ENCODE measurements at regions not wholly inside any gene's neighbourhood (a gene's known extent, or its start where the extent isn't known, plus 50 kb on each side); places are given as distances from the start of the nearest gene placed in this dataset.

DNA sequence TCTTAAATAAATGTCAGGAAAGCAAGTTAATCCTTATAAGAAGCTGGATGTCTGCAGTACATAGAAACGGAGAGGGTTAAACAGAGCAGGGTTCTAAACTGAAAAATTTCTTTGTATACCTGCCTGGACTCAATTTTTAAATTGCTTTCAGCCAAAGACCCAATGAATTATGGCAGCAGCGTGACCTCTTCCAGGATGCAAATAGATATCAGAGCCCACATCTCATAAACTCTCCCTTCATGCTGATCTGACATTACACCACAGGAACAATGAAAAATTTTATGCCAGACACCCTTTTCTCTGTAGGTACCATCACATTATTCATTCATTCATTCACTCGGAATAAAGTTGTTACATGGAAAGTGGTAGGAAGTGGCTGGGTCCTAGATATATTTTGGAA lies 236.4 kb downstream of the NUF2 start:
- TF ChIP-seq, protein P1, sequence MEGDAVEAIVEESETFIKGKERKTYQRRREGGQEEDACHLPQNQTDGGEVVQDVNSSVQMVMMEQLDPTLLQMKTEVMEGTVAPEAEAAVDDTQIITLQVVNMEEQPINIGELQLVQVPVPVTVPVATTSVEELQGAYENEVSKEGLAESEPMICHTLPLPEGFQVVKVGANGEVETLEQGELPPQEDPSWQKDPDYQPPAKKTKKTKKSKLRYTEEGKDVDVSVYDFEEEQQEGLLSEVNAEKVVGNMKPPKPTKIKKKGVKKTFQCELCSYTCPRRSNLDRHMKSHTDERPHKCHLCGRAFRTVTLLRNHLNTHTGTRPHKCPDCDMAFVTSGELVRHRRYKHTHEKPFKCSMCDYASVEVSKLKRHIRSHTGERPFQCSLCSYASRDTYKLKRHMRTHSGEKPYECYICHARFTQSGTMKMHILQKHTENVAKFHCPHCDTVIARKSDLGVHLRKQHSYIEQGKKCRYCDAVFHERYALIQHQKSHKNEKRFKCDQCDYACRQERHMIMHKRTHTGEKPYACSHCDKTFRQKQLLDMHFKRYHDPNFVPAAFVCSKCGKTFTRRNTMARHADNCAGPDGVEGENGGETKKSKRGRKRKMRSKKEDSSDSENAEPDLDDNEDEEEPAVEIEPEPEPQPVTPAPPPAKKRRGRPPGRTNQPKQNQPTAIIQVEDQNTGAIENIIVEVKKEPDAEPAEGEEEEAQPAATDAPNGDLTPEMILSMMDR (IDR thresholded peaks at IDR 0.05) = no peak
- TF ChIP-seq POLR2A (IDR thresholded peaks at IDR 0.05) = no peak
- H3K4me1 ChIP-seq = no peaks in the 10 kb centered on the region
- no peaks in the 10 kb centered on the region for H3K27me3 ChIP-seq
- H3K4me3 ChIP-seq = no peak overlapping the region
- intact Hi-C loops (cut with DNase I; ENCODE audit: low total_unique reads) = no loop called here
- H3K36me3 ChIP-seq = no peaks in the 10 kb centered on the region
- H3K9me3 ChIP-seq = no peaks in the 10 kb centered on the region
- no peak for DNase-seq
- H3K27ac ChIP-seq = no peak overlapping the region

DNA sequence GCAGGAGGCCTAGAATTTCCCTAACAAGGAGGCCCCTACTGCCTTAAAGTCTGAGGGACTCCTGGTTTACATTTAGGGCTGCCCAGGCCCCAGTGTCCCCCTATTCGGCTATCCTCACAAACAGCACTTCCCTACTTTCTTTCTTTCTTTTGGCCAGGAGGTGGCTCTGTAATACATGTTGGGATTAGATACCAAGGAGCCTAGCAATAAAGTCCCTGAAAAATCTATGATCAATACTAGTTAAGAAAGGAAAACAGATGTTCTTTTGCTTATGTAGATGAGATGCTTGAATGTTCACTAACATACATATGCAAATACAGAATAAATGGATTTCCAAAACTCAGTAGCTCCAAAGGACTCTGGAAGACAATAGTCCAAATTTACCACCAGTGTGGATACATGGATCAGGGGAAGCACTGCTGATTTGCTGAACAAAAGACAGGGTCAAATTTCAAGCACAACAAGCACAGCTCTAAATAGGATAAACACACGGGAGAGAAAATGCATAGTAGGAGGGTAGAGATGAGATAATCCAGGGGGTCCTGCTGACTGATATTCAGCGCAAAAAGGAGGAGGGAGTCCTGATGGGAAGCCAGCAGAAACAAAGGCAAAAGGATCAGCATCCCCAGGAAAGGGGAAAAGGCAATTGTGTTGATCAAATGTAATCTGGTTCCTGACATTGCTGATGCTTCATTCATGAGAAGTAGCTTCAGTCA lies 240.0 kb downstream of the NUF2 start:
- Histone ChIP-seq H3K4me1 (no peaks in the 10 kb centered on the region), H3K9me3 (no peaks in the 10 kb centered on the region), H3K27ac (no peak overlapping the region), H3K4me3 (no peak overlapping the region), H3K27me3 (no peaks in the 10 kb centered on the region), H3K36me3 (no peaks in the 10 kb centered on the region)
- DNase-seq = no peak
- no peak for TF ChIP-seq POLR2A (IDR thresholded peaks at IDR 0.05)
- TF ChIP-seq, protein P1 (IDR thresholded peaks at IDR 0.05) = peak in 3 of 4 experiments; percentile 36 to 50 (median 43)
- intact Hi-C loops (cut with DNase I; ENCODE audit: low total_unique reads) = no loop called here

DNA sequence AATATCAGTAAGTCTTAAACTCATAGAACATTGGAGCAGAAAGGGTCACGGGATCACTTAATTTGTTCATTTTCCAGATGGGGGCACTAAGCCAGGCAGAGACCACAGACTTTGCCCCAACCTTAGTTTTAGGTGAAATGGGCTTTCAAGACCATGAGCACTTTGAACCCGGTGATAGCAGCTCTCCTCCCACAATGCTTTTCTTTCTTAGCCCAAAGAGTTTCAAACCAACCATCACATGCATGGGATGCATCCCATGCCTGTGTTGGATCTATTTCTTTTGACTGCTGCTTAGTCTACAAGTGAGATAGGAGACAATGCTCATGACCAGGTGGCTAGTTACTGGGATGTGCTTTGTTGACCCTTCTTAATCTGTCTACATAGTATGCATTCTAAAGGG lies 240.6 kb downstream of the NUF2 start:
- DNase-seq = no peak
- intact Hi-C loops (cut with DNase I; ENCODE audit: low total_unique reads) = no loop called here
- H3K36me3 ChIP-seq = no peaks in the 10 kb centered on the region
- H3K4me1 ChIP-seq = no peaks in the 10 kb centered on the region
- H3K27me3 ChIP-seq = no peaks in the 10 kb centered on the region
- H3K27ac ChIP-seq = no peak overlapping the region
- H3K4me3 ChIP-seq = no peak overlapping the region
- H3K9me3 ChIP-seq = no peaks in the 10 kb centered on the region
- TF ChIP-seq, protein P1 (IDR thresholded peaks at IDR 0.05) = no peak
- TF ChIP-seq POLR2A (IDR thresholded peaks at IDR 0.05) = no peak

DNA sequence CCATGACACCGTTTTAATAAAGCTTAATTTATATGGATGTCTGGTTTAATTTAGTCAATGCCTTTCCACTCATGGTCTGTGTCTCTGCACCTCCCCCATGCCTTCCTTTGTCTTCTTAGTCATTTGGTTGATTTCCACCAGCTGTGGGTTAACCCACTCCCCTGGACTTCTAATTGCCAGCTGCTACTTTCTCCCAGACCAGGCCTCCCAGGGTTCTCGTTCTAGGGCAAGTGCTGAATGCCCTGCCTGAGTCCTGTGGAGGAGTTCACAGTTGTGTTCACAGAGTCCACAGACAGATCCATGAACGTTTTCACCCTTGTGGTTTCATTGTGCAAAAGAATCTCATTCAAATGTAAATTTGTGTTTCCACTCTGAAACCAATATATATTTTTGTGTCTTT lies 243.4 kb downstream of the NUF2 start:
- no peak for DNase-seq
- no peak for TF ChIP-seq POLR2A (IDR thresholded peaks at IDR 0.05)
- TF ChIP-seq, protein P1 (IDR thresholded peaks at IDR 0.05) = no peak
- Histone ChIP-seq H3K4me3 (no peak overlapping the region), H3K36me3 (no peaks in the 10 kb centered on the region), H3K4me1 (no peaks in the 10 kb centered on the region), H3K9me3 (no peaks in the 10 kb centered on the region), H3K27ac (no peak overlapping the region), H3K27me3 (no peaks in the 10 kb centered on the region)
- intact Hi-C loops (cut with DNase I; ENCODE audit: low total_unique reads) = no loop called here

DNA sequence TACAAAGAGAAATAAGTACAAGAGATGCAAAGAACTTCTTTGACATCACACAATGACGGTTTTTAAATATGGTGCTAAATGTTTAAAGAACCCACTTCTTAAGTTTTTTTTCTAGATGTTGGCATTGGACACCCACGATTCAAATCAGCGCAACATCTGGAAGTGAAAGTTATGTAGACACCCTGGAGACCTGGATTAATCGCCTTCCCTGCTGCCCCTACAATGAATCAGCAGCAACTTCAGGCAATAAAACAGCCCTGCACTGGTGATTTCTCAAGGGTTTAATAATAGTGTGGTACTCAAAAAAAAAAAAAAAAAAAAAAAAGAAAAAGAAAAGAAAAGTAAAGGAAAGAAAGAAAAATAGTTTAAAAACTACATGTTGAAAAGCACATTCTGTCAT lies 248.3 kb downstream of the NUF2 start:
- no peak overlapping the region for H3K27ac ChIP-seq
- no peaks in the 10 kb centered on the region for H3K4me1 ChIP-seq
- H3K9me3 ChIP-seq = no peaks in the 10 kb centered on the region
- no peaks in the 10 kb centered on the region for H3K36me3 ChIP-seq
- no peak for DNase-seq
- intact Hi-C loops (cut with DNase I; ENCODE audit: low total_unique reads) = no loop called here
- H3K27me3 ChIP-seq = no peaks in the 10 kb centered on the region
- TF ChIP-seq, protein P1 (IDR thresholded peaks at IDR 0.05) = no peak
- TF ChIP-seq POLR2A (IDR thresholded peaks at IDR 0.05) = no peak
- H3K4me3 ChIP-seq = no peak overlapping the region
